Ishikawa (cell line): ENCODE measurements at regions not wholly inside any gene's neighbourhood (a gene's known extent, or its start where the extent isn't known, plus 50 kb on each side); places are given as distances from the start of the nearest gene placed in this dataset.

ENCODE experiments used
- CEBPB ChIP-seq: IDR thresholded peaks from 2 replicates; pipeline ENCODE4 v1.6.1; 2012
- CREB1 ChIP-seq: IDR thresholded peaks from 2 replicates; pipeline ENCODE4 v1.6.1; 2012; ENCODE audit warnings: low read depth
- EGR1 ChIP-seq: IDR thresholded peaks from 2 replicates; pipeline ENCODE4 v1.6.1; 2012
- EP300 ChIP-seq: IDR thresholded peaks from 2 replicates; pipeline ENCODE4 v1.6.1; 2012; ENCODE audit warnings: borderline replicate concordance
- FOXM1 ChIP-seq: IDR thresholded peaks from 2 replicates; pipeline ENCODE4 v1.6.1; 2012; ENCODE audit warnings: low read depth, borderline replicate concordance
- NFIC ChIP-seq: IDR thresholded peaks from 2 replicates; pipeline ENCODE4 v1.6.1; 2012
- RAD21 ChIP-seq: IDR thresholded peaks from 2 replicates; pipeline ENCODE4 v1.6.1; 2012; ENCODE audit warnings: low read depth
- REST ChIP-seq: IDR thresholded peaks from 2 replicates; pipeline ENCODE4 v1.6.1; 2012; ENCODE audit warnings: low read depth, mild to moderate bottlenecking
- TAF1 ChIP-seq: IDR thresholded peaks from 2 replicates; pipeline ENCODE4 v1.6.1; 2012; ENCODE audit warnings: low read depth, mild to moderate bottlenecking
- TCF12 ChIP-seq: IDR thresholded peaks from 2 replicates; pipeline ENCODE4 v1.6.1; 2012; ENCODE audit warnings: low read depth
- TEAD4 ChIP-seq: IDR thresholded peaks from 2 replicates; pipeline ENCODE4 v1.6.1; 2012
- USF1 ChIP-seq: IDR thresholded peaks from 2 replicates; pipeline ENCODE4 v1.6.1; 2012
- YY1 ChIP-seq: IDR thresholded peaks from 2 replicates; pipeline ENCODE4 v1.6.1; 2012; ENCODE audit warnings: low read depth
- ZBTB7A ChIP-seq: IDR thresholded peaks from 2 replicates; pipeline ENCODE4 v1.6.1; 2012; ENCODE audit warnings: low read depth
- TF ChIP-seq, protein P1 (sequence below): IDR thresholded peaks from 2 replicates; pipeline ENCODE4 v1.6.1; 2012

GRCh38 chr3:102360183-102360860, 74.5 kb upstream of the ZPLD1 start:
- no peak for TF ChIP-seq NFIC
- no peak for TF ChIP-seq TEAD4
- TF ChIP-seq EP300: no peak
- TF ChIP-seq TAF1: no peak
- TF ChIP-seq EGR1: no peak
- no peak for TF ChIP-seq TCF12
- TF ChIP-seq REST: no peak
- no peak for TF ChIP-seq USF1
- no peak for TF ChIP-seq RAD21
- TF ChIP-seq CREB1: no peak
- no peak for TF ChIP-seq FOXM1
- TF ChIP-seq, protein P1, sequence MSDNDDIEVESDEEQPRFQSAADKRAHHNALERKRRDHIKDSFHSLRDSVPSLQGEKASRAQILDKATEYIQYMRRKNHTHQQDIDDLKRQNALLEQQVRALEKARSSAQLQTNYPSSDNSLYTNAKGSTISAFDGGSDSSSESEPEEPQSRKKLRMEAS: no peak
- no peak for TF ChIP-seq YY1

GRCh38 chr3:102361101-102361500, 73.7 kb upstream of the ZPLD1 start:
- TF ChIP-seq CREB1: no peak

DNA sequence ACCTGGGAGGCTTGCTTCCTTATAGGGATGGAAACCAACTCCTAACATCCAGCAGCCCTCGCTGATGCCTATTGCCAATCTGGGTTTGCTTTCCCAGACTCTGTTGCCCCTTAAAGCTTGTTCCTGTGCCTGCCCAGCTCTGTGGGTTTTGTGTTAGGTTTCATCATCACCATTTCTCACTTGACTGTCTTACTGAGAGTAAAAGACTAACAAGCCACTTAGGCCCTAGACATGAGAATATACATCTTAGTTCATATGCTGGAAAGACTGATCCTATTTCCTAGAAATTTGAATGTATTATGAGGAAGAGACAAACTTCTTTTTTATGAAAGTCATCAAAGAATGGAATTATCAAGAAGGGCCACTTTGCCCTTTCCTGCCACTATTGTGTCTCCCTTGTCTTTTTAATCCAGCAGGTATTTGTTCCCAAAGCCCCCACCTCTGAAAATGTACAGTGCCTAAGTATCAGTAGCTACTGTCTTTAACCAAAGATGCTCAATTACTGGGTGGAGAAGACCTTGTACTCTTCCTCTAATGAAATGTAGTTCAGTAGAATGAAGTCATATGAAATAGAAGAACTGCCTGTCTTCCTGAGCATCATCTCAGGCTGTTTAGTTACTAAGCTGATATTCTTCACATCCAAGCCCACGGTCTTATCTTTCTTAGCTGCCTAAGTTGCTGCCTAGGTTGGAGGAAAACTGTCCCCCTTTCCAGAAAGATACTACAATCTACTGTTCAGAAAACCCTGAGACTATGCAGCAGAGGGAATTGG, 59.8 kb upstream of the ZPLD1 start:
- no peak for TF ChIP-seq YY1
- TF ChIP-seq EP300: no peak
- no peak for TF ChIP-seq TEAD4
- TF ChIP-seq ZBTB7A: no peak
- no peak for TF ChIP-seq NFIC
- no peak for TF ChIP-seq RAD21
- TF ChIP-seq TAF1: no peak
- no peak for TF ChIP-seq CREB1
- TF ChIP-seq, protein P1: no peak
- no peak for TF ChIP-seq USF1
- TF ChIP-seq REST: no peak
- no peak for TF ChIP-seq EGR1
- TF ChIP-seq CEBPB: no peak
- TF ChIP-seq FOXM1: no peak
- no peak for TF ChIP-seq TCF12

DNA sequence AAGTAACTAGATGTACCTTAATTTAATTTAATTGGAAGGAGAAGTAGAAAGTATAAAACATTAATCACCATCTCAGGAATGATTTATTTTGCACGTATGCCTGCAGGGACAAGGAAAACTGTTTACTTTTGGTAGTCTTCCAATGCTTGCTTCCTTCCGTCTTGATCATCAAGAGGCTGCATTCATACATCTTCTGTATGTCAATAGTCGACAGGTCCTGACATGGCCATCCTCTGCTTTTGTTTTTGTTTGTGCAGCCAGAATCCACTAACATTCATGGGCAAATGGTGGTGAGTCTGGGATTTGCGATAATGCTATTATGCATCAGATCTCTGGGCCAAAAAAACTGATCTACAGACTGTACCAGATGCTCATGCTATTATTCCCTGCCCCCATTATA, 56.6 kb upstream of the ZPLD1 start:
- TF ChIP-seq EGR1 (no peak), REST (no peak), CREB1 (no peak), TEAD4 (no peak), RAD21 (no peak), YY1 (no peak), TCF12 (no peak), FOXM1 (no peak), ZBTB7A (no peak), CEBPB (no peak)
